Activated naive CD8-positive, alpha-beta T cell treated with anti-CD3 and anti-CD28 coated beads, Interleukin-2, amount 50 U/mL, for 24 hours (primary cell): ENCODE measurements at regions not wholly inside any gene's neighbourhood (a gene's known extent, or its start where the extent isn't known, plus 50 kb on each side); places are given as distances from the start of the nearest gene placed in this dataset.
A peak's percentile ranks its signal among the peaks of the same experiment; 100 is the strongest.

Source experiments
- ATAC-seq: fragments of 150-1000 bp; cut with Tn5 transposase; one replicate; pipeline ENCODE4 v1.10.0; 2021
- DNase-seq: peaks from one replicate; pipeline ENCODE4 v3.0.0; 2021
- H3K27ac Mint-ChIP-seq: one replicate; pipeline ENCODE4 v1.8.0; 2021; ENCODE audit warnings: mild to moderate bottlenecking, mixed read lengths
- H3K27me3 Mint-ChIP-seq: one replicate; pipeline ENCODE4 v1.8.0; 2021; ENCODE audit warnings: mixed read lengths
- H3K36me3 Mint-ChIP-seq: one replicate; pipeline ENCODE4 v1.8.0; 2021; ENCODE audit warnings: low read depth, mixed read lengths
- H3K4me1 Mint-ChIP-seq: one replicate; pipeline ENCODE4 v1.8.0; 2021; ENCODE audit warnings: mixed read lengths
- H3K4me3 Mint-ChIP-seq: one replicate; pipeline ENCODE4 v1.8.0; 2021; ENCODE audit warnings: mild to moderate bottlenecking, moderate library complexity, mixed read lengths
- H3K9me3 Mint-ChIP-seq: one replicate; pipeline ENCODE4 v1.8.0; 2021; ENCODE audit warnings: mixed read lengths

DNA sequence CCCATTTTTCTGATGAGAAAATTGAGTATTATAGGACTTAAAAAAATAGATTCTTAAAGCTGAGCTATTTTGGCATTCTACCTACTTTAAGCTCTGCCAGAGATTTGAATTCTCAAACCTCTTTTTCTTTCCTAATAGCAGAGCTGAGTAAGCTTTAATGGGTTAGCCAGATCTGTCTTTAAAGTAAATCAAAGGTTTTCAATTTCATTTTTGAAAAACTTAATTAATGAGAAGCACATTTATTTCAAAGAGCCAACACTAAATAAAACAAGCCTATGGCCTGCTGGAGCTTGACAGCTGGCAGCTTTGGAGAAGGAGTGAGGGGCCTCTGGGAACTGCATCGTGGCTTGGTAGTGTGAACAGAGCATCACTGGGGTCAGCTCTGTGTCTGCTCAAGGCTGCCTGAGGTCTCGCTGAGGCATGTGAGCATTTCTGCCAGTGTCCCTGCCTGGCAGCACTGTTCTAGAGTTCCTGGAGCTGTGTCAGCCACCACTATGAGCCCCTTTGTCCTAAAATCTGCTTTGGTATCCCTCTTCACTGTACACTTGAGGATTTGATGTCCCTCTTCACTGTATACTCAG is 50.4 kb upstream of the PRSS23 start:
- no peaks in the 10 kb centered on the region for H3K36me3 Mint-ChIP-seq
- no peak for DNase-seq
- H3K4me3 Mint-ChIP-seq, result no peak overlapping the region
- H3K9me3 Mint-ChIP-seq, result no peaks in the 10 kb centered on the region
- no peaks in the 10 kb centered on the region for H3K4me1 Mint-ChIP-seq
- ATAC-seq, result no peak
- peaks cover 8% of the 10 kb centered on the region for H3K27me3 Mint-ChIP-seq
- no peak overlapping the region for H3K27ac Mint-ChIP-seq

DNA sequence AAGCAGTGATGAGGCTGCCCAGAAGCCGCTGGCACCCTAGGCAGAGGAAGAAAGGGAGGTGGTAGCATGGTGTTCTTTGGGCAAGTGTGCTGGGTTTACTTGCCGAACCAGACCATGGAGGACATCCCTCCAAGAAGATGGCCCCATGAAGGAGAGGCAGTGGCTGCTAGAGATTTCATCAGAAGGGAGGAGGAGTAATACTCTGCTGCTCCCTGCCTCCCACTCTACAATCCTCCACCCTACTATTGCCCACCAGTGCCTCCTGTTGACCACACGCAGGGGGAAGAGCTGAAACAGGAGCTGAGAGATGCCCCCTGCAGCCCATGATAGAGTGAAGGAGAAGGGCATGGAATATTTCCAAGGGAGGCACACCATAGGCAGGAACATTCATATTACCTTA is 51.0 kb upstream of the PRSS23 start:
- no peaks in the 10 kb centered on the region for H3K36me3 Mint-ChIP-seq
- ATAC-seq, result no peak

DNA sequence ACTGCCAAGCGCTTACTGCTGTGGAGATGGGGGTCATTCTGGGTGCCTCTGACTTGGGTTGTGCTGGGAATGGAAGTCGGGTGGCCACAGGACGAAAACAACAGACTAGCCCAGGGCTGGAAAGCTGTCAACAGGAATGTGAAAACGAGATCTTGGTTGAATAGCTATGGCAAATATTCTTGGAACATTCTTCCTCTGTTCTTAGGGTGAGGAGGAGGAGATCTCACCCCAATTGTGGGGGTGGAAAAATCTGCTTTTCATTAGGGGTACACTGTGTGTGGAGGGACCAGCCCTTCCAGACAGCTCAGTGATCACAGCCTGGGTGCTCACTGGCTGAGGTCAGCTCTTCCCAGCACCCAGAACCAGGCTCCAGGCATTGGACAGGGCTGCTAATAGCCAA is 52.0 kb upstream of the PRSS23 start:
- Mint-ChIP-seq H3K27me3 (peaks cover 8% of the 10 kb centered on the region), H3K4me1 (peaks cover 7% of the 10 kb centered on the region), H3K4me3 (no peak overlapping the region), H3K27ac (no peak overlapping the region), H3K9me3 (no peaks in the 10 kb centered on the region), H3K36me3 (no peaks in the 10 kb centered on the region)
- no peak for DNase-seq
- no peak for ATAC-seq

More for the DNA sequence above, 51.0 kb upstream of the PRSS23 start:
- no peak for DNase-seq
- Mint-ChIP-seq H3K9me3 (no peaks in the 10 kb centered on the region), H3K27me3 (peaks cover 8% of the 10 kb centered on the region), H3K4me1 (no peaks in the 10 kb centered on the region), H3K27ac (no peak overlapping the region), H3K4me3 (no peak overlapping the region)

DNA sequence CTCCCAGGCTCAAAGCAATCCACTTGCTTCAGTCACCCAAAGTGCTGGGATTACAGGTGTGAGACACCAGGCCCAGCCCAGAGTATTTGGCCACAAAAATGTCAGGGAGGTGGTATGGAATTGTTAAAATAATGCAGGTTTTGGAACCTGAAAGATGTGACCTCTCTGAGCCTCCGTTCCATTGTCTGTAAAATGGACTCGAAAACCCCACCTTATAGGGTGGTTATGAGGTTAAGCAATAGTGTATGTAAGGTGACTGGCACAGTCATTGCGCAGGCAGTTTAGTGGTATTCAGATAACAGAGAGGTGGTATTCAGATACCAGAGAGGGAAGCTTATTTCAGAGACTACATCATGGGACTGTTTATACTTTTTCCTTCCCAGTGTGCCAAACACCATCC is 52.5 kb upstream of the PRSS23 start:
- no peak overlapping the region for H3K27ac Mint-ChIP-seq
- peaks cover 8% of the 10 kb centered on the region for H3K27me3 Mint-ChIP-seq
- ATAC-seq (no peak), DNase-seq (no peak)
- no peaks in the 10 kb centered on the region for H3K36me3 Mint-ChIP-seq
- H3K4me3 Mint-ChIP-seq, result no peak overlapping the region
- H3K9me3 Mint-ChIP-seq, result no peaks in the 10 kb centered on the region
- peaks cover 12% of the 10 kb centered on the region for H3K4me1 Mint-ChIP-seq

DNA sequence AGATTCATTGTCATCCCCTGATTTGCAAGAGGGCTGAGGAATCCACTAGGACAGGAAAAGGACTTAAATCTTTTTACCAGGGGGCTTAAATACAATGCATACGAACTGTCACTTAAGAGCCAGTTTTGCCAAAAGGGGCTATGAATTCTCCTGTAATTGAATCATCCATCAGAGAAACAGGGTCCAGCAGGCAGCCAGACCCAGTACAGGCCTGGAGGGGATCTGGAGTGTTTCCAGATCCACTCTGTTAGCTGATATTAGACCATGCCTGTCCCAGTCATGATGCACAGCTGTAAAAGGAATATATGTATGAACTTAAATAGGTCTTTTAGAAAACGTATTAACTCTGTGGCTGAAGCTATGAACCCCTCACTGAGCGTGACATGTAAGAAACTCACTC is 53.8 kb upstream of the PRSS23 start:
- no peaks in the 10 kb centered on the region for H3K36me3 Mint-ChIP-seq
- H3K4me1 Mint-ChIP-seq, result peaks cover 12% of the 10 kb centered on the region
- ATAC-seq (no peak), DNase-seq (no peak)
- no peak overlapping the region for H3K27ac Mint-ChIP-seq
- no peak overlapping the region for H3K4me3 Mint-ChIP-seq
- no peaks in the 10 kb centered on the region for H3K9me3 Mint-ChIP-seq
- peaks cover 11% of the 10 kb centered on the region for H3K27me3 Mint-ChIP-seq

DNA sequence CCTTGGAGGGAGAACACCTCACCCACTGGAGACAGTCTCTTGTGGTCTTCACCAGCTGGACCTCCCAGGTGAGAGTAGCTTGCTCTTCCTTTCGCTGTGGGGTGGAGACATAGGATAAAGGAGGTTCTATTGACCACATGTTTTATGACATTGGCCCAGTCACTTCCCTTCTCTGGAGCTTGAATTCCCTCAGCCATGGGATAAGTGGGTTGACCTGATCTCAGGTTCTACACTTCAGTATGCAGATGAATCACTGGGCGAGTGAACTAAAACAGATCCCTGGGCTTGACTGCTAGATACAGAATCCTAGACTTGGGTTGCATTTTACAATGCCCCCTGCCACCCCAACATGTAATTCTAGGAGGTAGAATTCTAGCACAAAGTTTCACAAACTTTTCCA is 54.8 kb upstream of the PRSS23 start:
- DNase-seq (no peak), ATAC-seq (no peak)
- no peaks in the 10 kb centered on the region for H3K36me3 Mint-ChIP-seq
- no peak overlapping the region for H3K27ac Mint-ChIP-seq
- peaks cover 11% of the 10 kb centered on the region for H3K27me3 Mint-ChIP-seq
- peaks cover 17% of the 10 kb centered on the region for H3K4me1 Mint-ChIP-seq
- no peak overlapping the region for H3K4me3 Mint-ChIP-seq
- H3K9me3 Mint-ChIP-seq, result no peaks in the 10 kb centered on the region

DNA sequence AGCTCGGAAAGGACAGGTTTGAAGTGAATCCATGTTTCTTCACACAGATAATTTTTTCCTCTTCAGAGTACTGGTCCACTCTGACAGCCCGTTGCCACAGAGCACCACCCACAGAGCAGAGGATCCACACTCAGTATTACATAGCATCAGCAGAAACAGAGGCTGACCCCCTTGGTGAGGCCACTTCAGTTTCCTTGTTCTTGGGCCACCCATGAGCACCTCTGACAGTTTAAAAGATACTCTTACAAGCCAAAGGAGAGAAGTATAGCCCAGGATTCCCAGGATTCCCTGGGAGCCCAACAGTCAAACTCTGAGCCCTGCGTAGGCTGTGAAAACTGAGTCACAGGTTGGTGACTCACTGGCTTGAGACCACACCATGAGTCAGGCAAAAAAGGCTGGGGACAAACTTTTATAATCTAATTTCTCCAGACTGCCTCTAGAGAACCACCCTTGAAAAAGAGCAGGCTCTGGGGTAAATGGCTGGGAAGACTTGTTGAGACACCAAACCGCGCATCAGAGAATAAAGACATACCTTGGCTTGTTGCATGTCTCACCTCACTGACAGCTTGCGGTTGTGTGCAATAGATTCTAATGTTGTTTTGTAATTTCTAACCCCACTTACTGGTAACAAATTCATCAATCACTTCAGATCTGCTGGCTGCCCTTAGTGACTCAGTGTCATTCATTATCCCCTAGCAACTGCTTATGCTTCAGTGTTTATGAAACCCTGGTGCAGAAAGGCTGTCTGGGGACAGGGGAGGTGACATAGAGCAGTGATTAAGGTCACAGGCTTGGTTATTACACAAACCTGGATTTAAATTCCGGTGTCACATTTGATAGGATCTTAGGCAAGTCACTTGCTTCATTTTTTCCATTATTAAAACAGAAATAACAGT is 56.9 kb upstream of the PRSS23 start:
- DNase-seq (peak; percentile 35), ATAC-seq (peak; percentile 88)
- peaks cover 11% of the 10 kb centered on the region for H3K27me3 Mint-ChIP-seq
- peaks cover 20% of the 10 kb centered on the region for H3K4me1 Mint-ChIP-seq
- no peak overlapping the region for H3K4me3 Mint-ChIP-seq
- no peaks in the 10 kb centered on the region for H3K36me3 Mint-ChIP-seq
- no peaks in the 10 kb centered on the region for H3K9me3 Mint-ChIP-seq
- peak overlapping the region; percentile 46 for H3K27ac Mint-ChIP-seq

DNA sequence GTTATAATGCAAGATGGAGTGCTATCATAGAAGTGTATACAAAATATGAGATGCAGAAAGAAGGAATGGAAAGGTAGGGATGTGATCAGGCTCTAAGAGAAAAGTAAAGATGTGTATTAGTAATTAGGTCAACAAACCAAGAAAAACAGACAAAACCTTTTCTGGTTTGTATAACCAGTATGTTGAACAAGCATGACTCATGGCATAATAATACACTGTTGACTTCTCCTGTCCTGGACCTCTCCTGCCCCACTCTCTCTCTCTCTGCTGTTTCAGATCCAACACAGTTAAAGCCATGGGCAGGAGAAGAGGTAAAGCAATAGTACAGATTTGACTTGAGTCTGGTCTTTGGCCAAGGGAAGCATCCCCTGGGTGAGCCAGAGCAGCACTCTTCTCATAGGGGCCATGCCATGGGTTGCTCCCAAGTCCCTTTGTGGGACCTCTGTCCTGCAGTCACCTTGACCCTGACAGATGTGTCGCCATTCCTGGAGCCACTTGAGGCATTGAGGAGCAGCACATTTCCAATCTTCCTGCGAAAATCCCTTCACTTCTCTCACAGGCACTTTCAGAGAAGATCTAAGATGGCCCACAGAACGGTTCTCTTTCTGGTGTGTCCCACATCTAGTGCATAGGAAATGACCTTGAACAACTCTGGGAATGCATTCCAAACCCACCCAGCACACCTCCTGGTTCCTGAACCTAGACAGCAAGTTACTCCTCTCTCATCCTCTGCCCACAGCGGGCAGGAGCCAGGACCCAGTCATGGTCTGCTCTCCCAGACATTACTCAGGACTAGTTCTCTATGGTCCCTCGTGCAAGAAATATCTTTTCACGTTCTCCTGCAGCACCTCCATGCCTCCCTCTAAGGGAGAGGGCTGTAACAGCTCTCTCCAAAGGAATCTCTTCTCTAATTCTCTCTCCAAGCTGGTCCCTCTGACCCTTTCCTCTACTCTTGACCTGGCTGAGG is 58.2 kb upstream of the PRSS23 start:
- Mint-ChIP-seq H3K4me1 (peaks cover 20% of the 10 kb centered on the region), H3K9me3 (no peaks in the 10 kb centered on the region), H3K27ac (no peak overlapping the region), H3K27me3 (peaks cover 6% of the 10 kb centered on the region), H3K4me3 (no peak overlapping the region), H3K36me3 (no peaks in the 10 kb centered on the region)
- DNase-seq (no peak), ATAC-seq (no peak)

DNA sequence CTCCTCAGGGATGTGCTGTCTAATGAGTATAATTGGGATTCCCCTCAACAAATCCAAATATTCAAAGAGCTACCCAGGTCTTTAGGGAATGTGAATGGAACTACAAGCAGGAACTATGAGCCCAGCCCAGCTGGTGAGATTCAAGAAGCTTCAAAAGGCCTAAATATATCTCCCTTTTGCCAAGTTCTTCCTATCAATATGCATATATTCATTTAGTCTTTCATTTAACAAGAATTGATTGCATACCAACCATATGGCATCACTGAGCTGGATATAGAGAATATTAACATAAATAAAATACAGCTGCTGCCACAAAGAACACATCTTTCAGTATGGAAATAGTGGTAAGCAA is 58.9 kb upstream of the PRSS23 start:
- no peaks in the 10 kb centered on the region for H3K36me3 Mint-ChIP-seq
- no peaks in the 10 kb centered on the region for H3K9me3 Mint-ChIP-seq
- peaks cover 20% of the 10 kb centered on the region for H3K4me1 Mint-ChIP-seq
- no peak overlapping the region for H3K27ac Mint-ChIP-seq
- DNase-seq, result no peak
- H3K27me3 Mint-ChIP-seq, result peaks cover 8% of the 10 kb centered on the region
- ATAC-seq, result no peak
- H3K4me3 Mint-ChIP-seq, result no peak overlapping the region

DNA sequence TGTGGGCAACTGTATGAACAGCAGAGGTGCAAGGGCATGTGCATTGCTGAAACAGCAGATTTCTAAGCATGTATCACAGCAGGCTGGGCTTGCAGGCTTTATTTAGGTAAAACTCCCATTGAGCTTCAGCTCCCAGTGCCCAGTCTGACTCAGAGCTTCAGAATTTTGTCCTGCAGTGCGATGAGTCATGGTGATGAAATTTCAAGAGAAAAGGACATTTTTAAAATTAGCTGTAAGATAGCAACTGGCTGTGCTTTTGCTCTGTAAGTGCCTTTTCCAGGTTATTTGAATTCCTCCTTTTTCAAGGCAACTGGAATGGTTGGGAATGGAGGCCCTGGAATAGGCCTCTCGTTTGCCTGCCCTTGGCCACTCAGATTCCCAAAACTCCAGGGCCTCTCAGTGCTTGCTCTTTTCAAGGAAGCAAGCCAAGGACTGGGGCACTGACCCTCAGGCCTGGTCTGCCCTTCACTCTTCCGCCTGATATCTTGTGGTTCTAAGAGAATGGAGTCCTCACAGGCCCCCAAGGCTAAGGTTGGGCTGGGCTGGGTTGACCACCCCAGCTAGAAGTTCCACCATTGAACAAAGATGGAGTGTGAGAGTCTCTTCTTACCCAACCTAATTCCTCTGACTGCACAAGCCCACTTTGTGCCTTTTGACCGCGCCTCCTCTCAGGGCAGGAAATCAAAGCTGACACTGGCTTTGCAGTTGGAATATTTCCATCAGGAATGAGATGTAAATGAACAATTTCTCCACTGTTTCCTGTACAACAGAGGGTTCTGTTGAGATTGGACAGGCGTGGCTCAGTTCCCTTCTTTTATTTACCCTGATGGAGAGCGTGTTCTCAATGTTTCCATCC is 59.5 kb upstream of the PRSS23 start:
- H3K36me3 Mint-ChIP-seq, result no peaks in the 10 kb centered on the region
- peaks cover 20% of the 10 kb centered on the region for H3K4me1 Mint-ChIP-seq
- no peak overlapping the region for H3K4me3 Mint-ChIP-seq
- no peaks in the 10 kb centered on the region for H3K9me3 Mint-ChIP-seq
- DNase-seq (no peak), ATAC-seq (no peak)
- no peak overlapping the region for H3K27ac Mint-ChIP-seq
- H3K27me3 Mint-ChIP-seq, result peaks cover 8% of the 10 kb centered on the region

DNA sequence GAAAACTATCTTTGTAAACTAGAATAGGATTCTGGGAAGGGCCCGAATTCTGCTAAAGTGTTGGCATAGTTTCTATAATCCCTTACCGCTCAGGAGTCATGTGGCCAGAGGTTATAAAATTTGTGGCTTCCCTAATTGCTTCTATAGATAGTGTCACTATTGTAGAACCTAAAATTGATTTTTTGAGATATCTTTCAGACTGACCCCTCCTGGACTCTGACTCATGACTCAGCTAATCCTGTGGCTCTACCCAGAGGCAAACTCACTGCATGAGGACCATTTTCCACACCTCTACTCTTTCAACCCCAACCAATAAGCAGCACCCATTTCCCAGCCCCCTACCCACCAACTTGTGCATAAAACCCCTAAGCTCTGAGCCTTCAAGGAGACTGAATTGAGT is 61.8 kb upstream of the PRSS23 start:
- no peak for DNase-seq
- H3K27ac Mint-ChIP-seq, result no peak overlapping the region
- H3K4me3 Mint-ChIP-seq, result no peak overlapping the region
- H3K36me3 Mint-ChIP-seq, result no peaks in the 10 kb centered on the region
- peaks cover 5% of the 10 kb centered on the region for H3K27me3 Mint-ChIP-seq
- no peaks in the 10 kb centered on the region for H3K9me3 Mint-ChIP-seq
- no peak for ATAC-seq
- peaks cover 16% of the 10 kb centered on the region for H3K4me1 Mint-ChIP-seq

DNA sequence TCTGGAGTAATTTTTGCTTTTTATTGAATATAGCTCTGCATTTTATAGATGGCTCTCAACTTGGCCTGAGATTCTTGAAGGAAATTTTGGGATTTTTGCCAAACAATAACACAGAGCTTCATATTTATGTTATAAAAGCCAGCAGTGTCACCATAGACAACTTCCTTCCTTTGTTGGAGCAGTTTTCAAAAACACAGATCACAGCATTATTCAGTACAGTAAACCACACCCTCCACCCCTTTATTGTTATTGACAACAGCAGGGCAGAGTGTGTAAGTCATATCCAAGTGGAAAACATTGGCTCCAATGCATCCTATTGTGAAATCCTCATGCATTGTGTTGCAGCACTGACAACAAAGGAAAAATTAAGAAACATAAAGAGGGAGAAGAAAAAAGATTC is 62.6 kb upstream of the PRSS23 start:
- Mint-ChIP-seq H3K9me3 (no peaks in the 10 kb centered on the region), H3K4me3 (no peak overlapping the region), H3K27me3 (peaks cover 5% of the 10 kb centered on the region), H3K27ac (no peak overlapping the region), H3K4me1 (peaks cover 8% of the 10 kb centered on the region), H3K36me3 (no peaks in the 10 kb centered on the region)
- DNase-seq, result no peak
- ATAC-seq, result no peak

DNA sequence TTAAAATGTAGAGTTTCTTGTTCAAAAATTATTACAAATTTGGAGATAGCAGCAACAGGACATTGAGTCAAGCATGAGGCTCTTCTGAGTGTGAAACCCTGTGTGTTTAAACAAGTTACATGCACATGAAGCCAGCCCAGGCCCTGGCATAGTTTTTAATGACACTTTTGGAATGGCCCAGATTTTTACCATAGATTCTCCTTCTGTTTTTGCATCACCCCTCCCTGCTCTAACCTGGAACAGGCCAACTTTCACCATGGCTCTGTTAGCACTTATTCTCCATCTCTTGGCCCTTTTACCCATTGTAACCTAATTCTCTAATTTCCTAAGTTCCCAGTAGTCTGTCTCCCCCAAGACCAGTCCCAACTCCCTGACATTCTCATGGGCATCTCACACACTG is 63.1 kb upstream of the PRSS23 start:
- Mint-ChIP-seq H3K36me3 (no peaks in the 10 kb centered on the region), H3K4me3 (no peak overlapping the region), H3K9me3 (no peaks in the 10 kb centered on the region), H3K27ac (no peak overlapping the region), H3K4me1 (peaks cover 8% of the 10 kb centered on the region), H3K27me3 (peaks cover 3% of the 10 kb centered on the region)
- ATAC-seq (no peak), DNase-seq (no peak)
